Activated CD8-positive, alpha-beta T cell treated with anti-CD3 and anti-CD28 coated beads, Interleukin-2, amount 10 ng/mL, durations not matched to agents 7 days and 5 days (primary cell): ENCODE measurements at regions not wholly inside any gene's neighbourhood (a gene's known extent, or its start where the extent isn't known, plus 50 kb on each side); places are given as distances from the start of the nearest gene placed in this dataset.

Experiments
- ATAC-seq: fragments of 150-1000 bp; cut with Tn5 transposase; one replicate; pipeline ENCODE4 v1.10.0; 2021; ENCODE audit warnings: moderate library complexity
- CTCF ChIA-PET: fragments of 350-600 bp; sonication (Branson Sonifier 250); formaldehyde crosslinking; loops from one replicate; lab custom pipeline; 2021; ENCODE audit warnings: antibody characterized with exemption; lab: Charles Lee
- POLR2A ChIA-PET: fragments of 350-600 bp; sonication (Branson Sonifier 250); formaldehyde crosslinking; loops from one replicate; lab custom pipeline; 2021; ENCODE audit warnings: antibody characterized with exemption; lab: Charles Lee
- DNase-seq: peaks from one replicate; pipeline ENCODE4 v3.0.0-alpha.2; 2020
- H3K27ac Mint-ChIP-seq: one replicate; pipeline ENCODE4 v1.8.0; 2021; ENCODE audit warnings: mild to moderate bottlenecking, mixed read lengths
- H3K27me3 Mint-ChIP-seq: one replicate; pipeline ENCODE4 v1.8.0; 2021; ENCODE audit warnings: low read depth, mixed read lengths
- H3K36me3 Mint-ChIP-seq: one replicate; pipeline ENCODE4 v1.8.0; 2021; ENCODE audit warnings: low read depth, mixed read lengths
- H3K4me1 Mint-ChIP-seq: one replicate; pipeline ENCODE4 v1.8.0; 2021; ENCODE audit warnings: low read depth, mixed read lengths
- H3K4me3 Mint-ChIP-seq: one replicate; pipeline ENCODE4 v1.8.0; 2021; ENCODE audit warnings: mild to moderate bottlenecking, mixed read lengths
- H3K9me3 Mint-ChIP-seq: one replicate; pipeline ENCODE4 v1.8.0; 2022; ENCODE audit warnings: mixed read lengths; ENCODE audit not compliant: insufficient read depth

- no peaks in the 10 kb centered on the region for H3K27me3 Mint-ChIP-seq
- DNase-seq = no peak
- no peak overlapping the region for H3K4me3 Mint-ChIP-seq
- H3K27ac Mint-ChIP-seq = no peak overlapping the region
- no peaks in the 10 kb centered on the region for H3K36me3 Mint-ChIP-seq
- ChIA-PET CTCF (no interaction called here), POLR2A (no interaction called here)
- H3K9me3 Mint-ChIP-seq = no peaks in the 10 kb centered on the region
- no peak for ATAC-seq
- no peaks in the 10 kb centered on the region for H3K4me1 Mint-ChIP-seq
These were observed 374.8 kb upstream of the CDH4 start for GRCh38 chr20:60877071-60877857.

DNA sequence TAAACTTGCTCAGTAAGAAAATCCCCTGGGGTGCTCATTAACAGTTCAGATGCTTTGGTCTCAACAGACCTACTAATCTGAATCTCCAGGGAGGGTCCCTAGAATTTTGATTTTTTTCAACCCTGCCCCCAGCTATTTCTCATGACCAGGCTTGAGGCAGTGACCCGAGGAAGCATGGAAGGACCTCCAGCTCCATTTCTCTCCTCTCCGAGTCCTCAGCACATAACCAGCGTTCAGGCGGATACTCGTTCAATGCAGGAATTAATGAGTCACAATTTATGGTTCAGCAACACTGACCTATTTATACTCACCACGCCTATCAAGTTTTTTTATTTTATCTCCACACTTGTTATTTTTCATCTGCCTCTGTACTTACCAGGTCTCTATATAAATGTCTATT is 369.2 kb upstream of the CDH4 start:
- no peak overlapping the region for H3K4me3 Mint-ChIP-seq
- no peaks in the 10 kb centered on the region for H3K4me1 Mint-ChIP-seq
- ChIA-PET POLR2A (no interaction called here), CTCF (no interaction called here)
- H3K27me3 Mint-ChIP-seq = no peaks in the 10 kb centered on the region
- no peaks in the 10 kb centered on the region for H3K36me3 Mint-ChIP-seq
- no peaks in the 10 kb centered on the region for H3K9me3 Mint-ChIP-seq
- no peak for ATAC-seq
- H3K27ac Mint-ChIP-seq = no peak overlapping the region
- no peak for DNase-seq

GRCh38 chr20:60883496-60883895 is 368.6 kb upstream of the CDH4 start:
- no peaks in the 10 kb centered on the region for H3K36me3 Mint-ChIP-seq
- no peaks in the 10 kb centered on the region for H3K9me3 Mint-ChIP-seq
- no peaks in the 10 kb centered on the region for H3K27me3 Mint-ChIP-seq
- CTCF ChIA-PET = no interaction called here
- no peak for ATAC-seq
- H3K4me1 Mint-ChIP-seq = no peaks in the 10 kb centered on the region
- DNase-seq = no peak
- POLR2A ChIA-PET = no interaction called here
- H3K27ac Mint-ChIP-seq = no peak overlapping the region
- no peak overlapping the region for H3K4me3 Mint-ChIP-seq

- ATAC-seq (no peak), DNase-seq (no peak)
- ChIA-PET POLR2A (no interaction called here), CTCF (no interaction called here)
- H3K27me3 Mint-ChIP-seq = no peaks in the 10 kb centered on the region
- no peak overlapping the region for H3K4me3 Mint-ChIP-seq
- H3K27ac Mint-ChIP-seq = no peak overlapping the region
- H3K4me1 Mint-ChIP-seq = no peaks in the 10 kb centered on the region
- no peaks in the 10 kb centered on the region for H3K9me3 Mint-ChIP-seq
- H3K36me3 Mint-ChIP-seq = no peaks in the 10 kb centered on the region
These were observed 367.8 kb upstream of the CDH4 start for GRCh38 chr20:60884277-60884676.

DNA sequence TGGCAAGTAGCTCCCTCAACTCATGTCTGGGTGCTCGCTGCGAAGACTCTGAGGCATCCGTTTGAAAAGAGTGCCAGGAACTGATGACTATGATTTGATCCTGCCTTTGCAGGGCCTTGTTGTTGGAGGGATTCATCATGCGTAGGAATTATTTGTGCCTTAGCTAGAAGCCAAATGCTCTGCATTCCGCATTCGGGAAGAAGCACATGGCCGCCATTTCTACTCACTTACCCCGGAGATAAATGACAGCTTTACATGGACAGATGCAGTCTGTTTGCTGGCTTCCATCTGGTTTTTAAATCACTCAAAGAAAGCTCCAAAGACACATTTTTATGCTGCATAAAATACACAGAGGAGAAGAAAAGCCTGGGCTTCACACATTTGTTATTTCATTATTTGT is 363.3 kb upstream of the CDH4 start:
- ATAC-seq = no peak
- Mint-ChIP-seq H3K9me3 (no peaks in the 10 kb centered on the region), H3K4me1 (no peaks in the 10 kb centered on the region), H3K4me3 (no peak overlapping the region), H3K27me3 (no peaks in the 10 kb centered on the region), H3K27ac (no peak overlapping the region), H3K36me3 (no peaks in the 10 kb centered on the region)
- CTCF ChIA-PET = no interaction called here
- DNase-seq = no peak
- POLR2A ChIA-PET = no interaction called here

- ChIA-PET POLR2A (no interaction called here), CTCF (no interaction called here)
- no peak overlapping the region for H3K4me3 Mint-ChIP-seq
- no peaks in the 10 kb centered on the region for H3K4me1 Mint-ChIP-seq
- DNase-seq = no peak
- no peak for ATAC-seq
- no peak overlapping the region for H3K27ac Mint-ChIP-seq
- no peaks in the 10 kb centered on the region for H3K9me3 Mint-ChIP-seq
- H3K36me3 Mint-ChIP-seq = no peaks in the 10 kb centered on the region
- H3K27me3 Mint-ChIP-seq = no peaks in the 10 kb centered on the region
These were observed 359.8 kb upstream of the CDH4 start for GRCh38 chr20:60892095-60892813.

DNA sequence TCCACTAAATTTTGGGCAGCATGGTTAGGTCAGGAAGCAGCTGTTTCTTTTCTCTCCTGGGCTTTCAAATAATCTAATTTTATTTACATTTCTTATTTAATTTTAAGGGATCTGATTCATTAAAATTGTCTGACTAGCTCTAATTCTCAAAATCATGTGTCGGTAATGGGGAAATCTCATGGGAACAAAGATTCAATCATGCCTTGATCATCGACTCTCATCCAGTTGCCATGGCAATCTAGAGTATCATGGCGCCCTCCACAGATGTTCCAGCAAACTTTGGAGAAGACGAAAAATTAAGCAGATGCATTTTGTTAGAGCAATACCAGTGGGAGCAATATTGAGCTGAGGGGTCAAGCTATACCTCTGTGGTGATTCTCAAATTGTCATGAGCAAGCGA is 358.0 kb upstream of the CDH4 start:
- Mint-ChIP-seq H3K27ac (no peak overlapping the region), H3K4me3 (no peak overlapping the region), H3K9me3 (no peaks in the 10 kb centered on the region), H3K4me1 (no peaks in the 10 kb centered on the region), H3K36me3 (no peaks in the 10 kb centered on the region), H3K27me3 (no peaks in the 10 kb centered on the region)
- ATAC-seq (no peak), DNase-seq (no peak)
- ChIA-PET CTCF (no interaction called here), POLR2A (no interaction called here)

DNA sequence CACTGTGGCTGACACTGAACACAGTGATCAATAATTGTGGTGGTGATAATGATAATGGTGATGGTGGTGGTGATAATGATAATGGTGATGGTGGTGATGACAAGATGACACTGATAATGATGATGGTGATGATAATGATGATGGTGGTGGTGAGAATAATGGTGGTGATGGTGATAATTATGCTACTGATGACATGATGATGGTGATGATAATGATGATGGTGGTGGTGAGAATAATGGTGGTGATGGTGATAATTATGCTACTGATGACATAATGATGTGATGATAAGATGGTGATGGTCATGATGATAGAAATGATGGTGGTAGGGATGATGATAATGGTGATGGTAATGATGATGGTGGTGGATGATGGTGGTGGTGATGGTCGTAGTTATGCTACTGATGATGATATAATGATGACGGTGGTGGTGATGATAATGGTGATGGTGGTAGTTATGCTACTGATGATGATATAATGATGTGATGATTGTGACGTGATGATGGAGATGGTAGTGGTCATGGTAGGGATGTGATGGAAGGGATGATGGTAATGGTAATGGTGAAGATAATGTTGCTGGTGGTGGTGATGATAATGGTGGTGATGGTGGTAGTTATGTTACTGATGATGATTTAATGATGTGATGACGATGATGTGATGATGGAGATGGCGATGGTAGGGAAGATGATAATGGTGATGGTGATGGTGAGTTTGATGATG is 356.5 kb upstream of the CDH4 start:
- H3K4me1 Mint-ChIP-seq = no peaks in the 10 kb centered on the region
- no peaks in the 10 kb centered on the region for H3K36me3 Mint-ChIP-seq
- H3K9me3 Mint-ChIP-seq = no peaks in the 10 kb centered on the region
- no peak overlapping the region for H3K27ac Mint-ChIP-seq
- POLR2A ChIA-PET = no interaction called here
- ATAC-seq = no peak
- no peak overlapping the region for H3K4me3 Mint-ChIP-seq
- CTCF ChIA-PET = no interaction called here
- H3K27me3 Mint-ChIP-seq = no peaks in the 10 kb centered on the region
- no peak for DNase-seq

DNA sequence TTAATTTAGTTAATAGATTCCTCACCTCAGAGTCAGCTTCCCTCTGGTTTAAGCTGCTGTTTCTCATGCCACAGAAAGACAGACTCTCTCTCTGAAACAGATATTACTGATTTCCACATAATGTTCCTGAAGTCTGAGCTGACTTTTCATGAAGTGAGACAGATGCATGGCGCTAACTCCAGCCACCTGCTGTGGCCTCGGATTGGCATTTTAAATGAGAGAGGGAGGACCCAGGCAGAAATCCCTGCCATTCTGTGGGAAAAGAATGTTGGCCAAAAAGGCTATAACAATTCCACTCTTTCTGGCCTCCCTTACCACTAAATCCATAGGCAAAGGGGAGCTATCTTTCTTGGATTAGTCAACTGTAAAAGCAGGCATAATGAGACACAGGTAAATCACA is 354.1 kb upstream of the CDH4 start:
- POLR2A ChIA-PET = no interaction called here
- H3K4me1 Mint-ChIP-seq = no peaks in the 10 kb centered on the region
- ATAC-seq (no peak), DNase-seq (no peak)
- H3K9me3 Mint-ChIP-seq = no peaks in the 10 kb centered on the region
- no peaks in the 10 kb centered on the region for H3K36me3 Mint-ChIP-seq
- H3K27me3 Mint-ChIP-seq = no peaks in the 10 kb centered on the region
- H3K4me3 Mint-ChIP-seq = no peak overlapping the region
- CTCF ChIA-PET = no interaction called here
- no peak overlapping the region for H3K27ac Mint-ChIP-seq

- no peak overlapping the region for H3K4me3 Mint-ChIP-seq
- H3K27me3 Mint-ChIP-seq = no peaks in the 10 kb centered on the region
- H3K9me3 Mint-ChIP-seq = no peaks in the 10 kb centered on the region
- no peak overlapping the region for H3K27ac Mint-ChIP-seq
- H3K4me1 Mint-ChIP-seq = no peaks in the 10 kb centered on the region
- CTCF ChIA-PET = no interaction called here
- DNase-seq = no peak
- H3K36me3 Mint-ChIP-seq = no peaks in the 10 kb centered on the region
- POLR2A ChIA-PET = no interaction called here
- no peak for ATAC-seq
These were observed 352.7 kb upstream of the CDH4 start for GRCh38 chr20:60899320-60899719.

- Mint-ChIP-seq H3K9me3 (no peaks in the 10 kb centered on the region), H3K4me3 (no peak overlapping the region), H3K36me3 (no peaks in the 10 kb centered on the region), H3K4me1 (no peaks in the 10 kb centered on the region), H3K27ac (no peak overlapping the region), H3K27me3 (no peaks in the 10 kb centered on the region)
- ChIA-PET CTCF (no interaction called here), POLR2A (no interaction called here)
- DNase-seq (no peak), ATAC-seq (no peak)
These were observed 351.4 kb upstream of the CDH4 start for GRCh38 chr20:60900618-60901017.

DNA sequence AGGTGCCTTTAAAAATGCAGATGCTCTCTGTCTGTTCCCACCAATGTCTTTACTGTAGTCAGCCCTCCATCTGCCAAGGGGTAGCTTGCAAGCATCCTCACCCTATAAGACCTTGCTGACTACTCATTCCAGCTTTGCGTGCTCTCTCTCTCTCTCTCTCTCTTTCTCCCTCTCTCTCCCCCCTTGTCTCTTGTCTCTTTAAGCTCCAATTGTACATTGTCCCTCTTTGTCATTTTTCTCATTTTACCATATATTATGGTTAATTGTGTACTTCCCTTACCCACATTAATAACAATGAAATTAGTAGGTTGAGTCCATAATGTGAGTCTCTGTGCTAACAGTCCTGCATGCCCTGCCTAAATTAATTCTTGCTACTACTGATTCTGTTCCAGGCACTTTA is 350.2 kb upstream of the CDH4 start:
- Mint-ChIP-seq H3K27me3 (no peaks in the 10 kb centered on the region), H3K9me3 (no peaks in the 10 kb centered on the region), H3K36me3 (no peaks in the 10 kb centered on the region), H3K27ac (no peak overlapping the region), H3K4me1 (no peaks in the 10 kb centered on the region), H3K4me3 (no peak overlapping the region)
- DNase-seq = no peak
- ChIA-PET CTCF (no interaction called here), POLR2A (no interaction called here)
- no peak for ATAC-seq
